ENCODE measurements at regions not wholly inside any gene's neighbourhood (a gene's known extent, or its start where the extent isn't known, plus 50 kb on each side); places are given as distances from the start of the nearest gene placed in this dataset.

- TF ChIP-seq MGA (IDR thresholded peaks at IDR 0.05) (peak; percentile 37; the same call in 1 of the 2 replicates), FOXK1 (CRISPR knock-in tag; IDR thresholded peaks at IDR 0.05; ENCODE audit: borderline replicate concordance) (no peak), GTF3C2 (IDR thresholded peaks at IDR 0.05; ENCODE audit: borderline replicate concordance, extremely low read depth, insufficient read length) (no peak), KDM4B (IDR thresholded peaks at IDR 0.05; ENCODE audit: borderline replicate concordance in 2 of 2, low read depth in 1 of 2) (no peak), BRD9 (IDR thresholded peaks at IDR 0.05; ENCODE audit: low read depth, partially characterized antibody) (no peak), SP1 (CRISPR knock-in tag; IDR thresholded peaks at IDR 0.05) (peak; percentile 37; the same call in 1 of the 2 replicates), ZBTB1 (CRISPR knock-in tag; IDR thresholded peaks at IDR 0.05; ENCODE audit: borderline replicate concordance, low read depth) (no peak), MTF1 (CRISPR knock-in tag; IDR thresholded peaks at IDR 0.05; ENCODE audit: borderline replicate concordance) (no peak), MECOM (CRISPR knock-in tag; IDR thresholded peaks at IDR 0.05) (no peak), FOXK2 (conservative IDR thresholded peaks at IDR 0.05 in 1 of 2, IDR thresholded peaks at IDR 0.05 in 1 of 2; ENCODE audit: low read depth in 2 of 2) (no peak)
Observed at GRCh38 chr10:31603235-31604087, 284.4 kb downstream of the ZEB1 start (continued).
